GM23338 (cell line): ENCODE measurements at regions not wholly inside any gene's neighbourhood (a gene's known extent, or its start where the extent isn't known, plus 50 kb on each side); places are given as distances from the start of the nearest gene placed in this dataset.

ENCODE experiments used
- EZH2phosphoT487 ChIP-seq: fragments of 200-600 bp; sonication (generic); IDR thresholded peaks from one replicate; pipeline ENCODE4 v1.8.1; 2018; ENCODE audit warnings: antibody characterized with exemption; ENCODE audit not compliant: unreplicated experiment
- NANOG ChIP-seq: IDR thresholded peaks from 2 replicates; pipeline ENCODE4 v1.6.1; 2016; ENCODE audit warnings: antibody characterized with exemption, borderline replicate concordance
- POLR2AphosphoS5 ChIP-seq: IDR thresholded peaks from 2 replicates; pipeline ENCODE4 v1.6.1; 2016; ENCODE audit warnings: antibody characterized with exemption, low read depth
- TF ChIP-seq, protein P1 (sequence below), 2 experiments: fragments of 200-600 bp in 1 of 2; sonication (generic) in 1 of 2; conservative IDR thresholded peaks; 2 replicates each; pipeline versions ENCODE4 v1.5.1 to v1.6.1; 2016 to 2017; ENCODE audit warnings: antibody characterized with exemption in 2 of 2, low read depth in 2 of 2, mild to moderate bottlenecking in 2 of 2, moderate library complexity in 1 of 2

DNA sequence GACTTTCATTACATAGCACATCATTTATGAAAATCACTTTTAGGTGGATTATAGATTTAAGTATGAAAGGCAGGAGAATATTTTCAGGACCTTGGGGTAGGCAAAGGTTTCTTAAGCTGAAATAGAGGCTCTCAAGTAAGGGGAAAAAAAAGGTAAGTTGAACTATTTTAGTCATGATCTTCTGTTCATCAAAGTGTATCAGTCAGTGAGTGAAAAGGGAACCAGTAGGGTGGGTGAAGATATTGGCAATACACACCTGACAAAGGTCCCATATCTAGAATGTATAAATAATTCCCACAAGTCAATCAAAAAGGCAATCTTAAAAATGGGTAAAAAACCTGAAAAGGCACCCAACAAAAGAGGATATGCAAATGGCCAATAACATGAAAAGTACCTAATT lies 218.6 kb downstream of the KLF13 start:
- TF ChIP-seq, protein P1, sequence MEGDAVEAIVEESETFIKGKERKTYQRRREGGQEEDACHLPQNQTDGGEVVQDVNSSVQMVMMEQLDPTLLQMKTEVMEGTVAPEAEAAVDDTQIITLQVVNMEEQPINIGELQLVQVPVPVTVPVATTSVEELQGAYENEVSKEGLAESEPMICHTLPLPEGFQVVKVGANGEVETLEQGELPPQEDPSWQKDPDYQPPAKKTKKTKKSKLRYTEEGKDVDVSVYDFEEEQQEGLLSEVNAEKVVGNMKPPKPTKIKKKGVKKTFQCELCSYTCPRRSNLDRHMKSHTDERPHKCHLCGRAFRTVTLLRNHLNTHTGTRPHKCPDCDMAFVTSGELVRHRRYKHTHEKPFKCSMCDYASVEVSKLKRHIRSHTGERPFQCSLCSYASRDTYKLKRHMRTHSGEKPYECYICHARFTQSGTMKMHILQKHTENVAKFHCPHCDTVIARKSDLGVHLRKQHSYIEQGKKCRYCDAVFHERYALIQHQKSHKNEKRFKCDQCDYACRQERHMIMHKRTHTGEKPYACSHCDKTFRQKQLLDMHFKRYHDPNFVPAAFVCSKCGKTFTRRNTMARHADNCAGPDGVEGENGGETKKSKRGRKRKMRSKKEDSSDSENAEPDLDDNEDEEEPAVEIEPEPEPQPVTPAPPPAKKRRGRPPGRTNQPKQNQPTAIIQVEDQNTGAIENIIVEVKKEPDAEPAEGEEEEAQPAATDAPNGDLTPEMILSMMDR (conservative IDR thresholded peaks at IDR 0.05; ENCODE audit: low read depth in 2 of 2) = no peak
- TF ChIP-seq POLR2AphosphoS5 (no peak), EZH2phosphoT487 (no peak), NANOG (no peak)
